ENCODE measurements at regions not wholly inside any gene's neighbourhood (a gene's known extent, or its start where the extent isn't known, plus 50 kb on each side); places are given as distances from the start of the nearest gene placed in this dataset.
"Not testable (repeated sequence)": the region's sequence is repeated elsewhere in the genome, so short reads cannot be mapped to it uniquely, and the experiment has no call there.

DNA sequence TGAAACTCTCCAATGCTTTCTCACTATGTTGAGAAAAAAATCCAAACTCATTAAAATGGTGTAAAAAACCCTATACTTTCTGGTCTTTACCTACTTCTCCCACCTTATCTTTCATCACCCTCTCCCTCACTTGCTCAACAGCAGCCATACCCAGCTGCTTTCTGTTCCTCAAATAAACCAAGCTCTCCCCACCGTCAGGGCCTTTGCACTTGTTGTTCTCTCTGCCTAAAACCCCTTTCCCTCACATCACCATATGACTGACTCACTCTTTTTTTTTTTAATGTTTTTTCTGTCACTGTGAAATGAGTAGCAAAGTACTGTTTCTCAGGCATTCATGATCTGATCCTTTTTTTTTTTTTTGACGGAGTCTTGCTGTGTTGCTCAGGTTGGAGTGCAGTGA is 122.3 kb upstream of the TMEM164 start:
- peak; percentile 70 for DNase-seq

DNA sequence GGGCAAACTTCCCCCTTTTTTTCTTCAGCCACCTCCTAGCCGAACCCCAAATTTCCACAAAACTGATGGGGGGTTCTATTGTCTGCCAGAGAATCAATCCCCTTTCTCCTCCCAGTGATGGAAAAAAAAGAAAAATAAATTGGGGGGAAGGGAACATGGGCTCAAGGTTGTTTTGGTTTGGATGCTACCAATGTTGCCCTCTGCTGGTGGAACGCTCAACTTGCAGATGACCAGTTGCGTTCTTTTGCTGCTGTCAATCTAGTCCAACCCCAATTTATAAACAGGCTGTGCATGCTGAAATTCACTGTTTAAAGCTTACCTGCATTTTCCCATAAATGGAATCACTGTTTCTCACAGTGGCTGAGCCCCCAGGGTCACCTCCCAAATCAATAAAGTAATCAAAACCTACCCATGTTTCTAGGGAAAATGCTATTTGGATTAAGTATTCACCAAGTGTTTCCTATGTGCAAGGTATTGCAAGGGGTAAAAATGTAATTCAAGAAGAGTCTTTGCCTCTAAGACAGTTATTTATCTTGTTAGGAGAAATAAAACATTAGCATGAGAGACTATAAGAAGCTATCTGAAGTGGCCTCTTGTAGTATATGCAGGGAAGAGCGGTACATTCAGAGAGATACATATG is 116.7 kb upstream of the TMEM164 start:
- DNase-seq, result peak; percentile 73

DNA sequence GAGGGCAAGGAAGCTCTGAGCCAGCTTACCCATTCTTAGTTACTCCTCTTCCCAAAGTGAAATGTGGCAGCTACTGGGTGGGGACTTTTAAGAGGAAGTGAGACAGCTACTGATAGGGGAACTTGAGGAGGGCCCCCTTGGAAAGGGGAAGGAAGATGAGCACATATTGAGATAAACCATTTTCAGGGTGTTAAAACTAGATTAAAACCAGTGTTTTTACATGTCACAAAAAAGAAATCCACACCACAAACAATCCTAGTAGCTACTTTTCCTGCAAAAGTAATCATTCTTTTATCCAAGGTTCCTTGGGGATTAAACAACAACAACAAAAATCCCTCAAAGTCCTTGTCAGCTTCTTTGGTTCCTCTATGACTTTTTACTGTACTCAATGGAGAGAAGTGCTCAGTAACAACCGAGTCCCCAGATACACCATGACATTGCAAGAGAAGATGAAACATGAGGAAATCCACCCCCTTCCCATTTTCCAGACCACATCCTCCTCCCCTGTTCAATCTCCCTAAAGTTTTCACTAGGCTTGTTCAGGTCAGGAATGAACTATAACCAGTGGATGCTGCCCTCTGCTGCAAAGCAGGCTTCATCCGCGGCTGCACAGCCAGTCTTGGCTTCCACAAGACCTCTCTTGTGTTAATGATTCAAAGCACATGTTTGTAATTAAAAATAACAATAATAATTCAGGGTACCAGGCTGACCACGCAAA is 113.5 kb upstream of the TMEM164 start:
- peak; percentile 90 for DNase-seq

DNA sequence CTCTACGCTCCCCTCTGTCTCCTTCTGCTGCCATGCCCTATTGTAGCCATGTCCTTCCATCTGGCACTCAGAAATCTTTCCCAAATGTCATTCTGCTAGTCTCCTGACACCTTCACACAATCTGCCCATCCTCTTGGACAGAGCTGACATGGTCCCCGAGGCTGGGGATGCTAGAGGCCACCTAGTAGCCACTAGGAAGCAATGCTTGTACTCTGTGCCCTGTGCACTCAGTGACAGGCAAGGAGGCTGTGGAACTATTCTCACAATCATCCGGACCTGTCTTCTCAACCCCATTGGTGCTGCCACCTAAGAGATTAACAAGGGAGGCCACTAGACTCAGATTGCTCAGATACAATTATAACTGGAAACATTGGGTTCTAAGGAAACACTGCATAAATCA is 112.6 kb upstream of the TMEM164 start:
- no peak for DNase-seq

DNA sequence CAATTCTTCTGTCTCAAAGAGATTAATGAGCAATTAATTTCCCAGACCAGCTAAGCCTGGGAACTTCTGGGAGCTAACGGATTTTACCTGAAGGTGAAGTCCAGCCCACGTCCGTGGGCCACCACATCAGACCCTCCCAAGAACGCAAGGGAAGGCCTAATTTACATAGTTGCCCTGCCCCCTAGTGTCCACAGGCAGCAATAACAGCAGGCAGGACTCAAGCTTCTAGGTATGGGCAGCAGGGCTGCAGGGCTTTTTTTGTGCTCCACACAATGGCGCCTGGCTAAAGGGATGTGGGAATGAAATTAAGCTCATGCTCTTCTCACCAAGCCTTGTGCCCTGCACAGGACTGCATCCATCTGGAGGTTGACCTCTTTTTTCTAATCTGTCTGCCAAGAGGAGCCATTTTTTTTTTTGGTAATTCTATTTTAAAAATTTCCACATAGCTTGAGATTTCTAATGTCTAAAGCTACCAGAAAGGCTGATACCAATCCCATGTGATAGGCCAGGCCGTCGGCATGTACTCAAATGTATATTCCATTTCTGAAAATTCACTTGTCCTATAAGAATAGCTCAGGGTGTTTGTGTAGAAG is 111.9 kb upstream of the TMEM164 start:
- peak; percentile 82 for DNase-seq

DNA sequence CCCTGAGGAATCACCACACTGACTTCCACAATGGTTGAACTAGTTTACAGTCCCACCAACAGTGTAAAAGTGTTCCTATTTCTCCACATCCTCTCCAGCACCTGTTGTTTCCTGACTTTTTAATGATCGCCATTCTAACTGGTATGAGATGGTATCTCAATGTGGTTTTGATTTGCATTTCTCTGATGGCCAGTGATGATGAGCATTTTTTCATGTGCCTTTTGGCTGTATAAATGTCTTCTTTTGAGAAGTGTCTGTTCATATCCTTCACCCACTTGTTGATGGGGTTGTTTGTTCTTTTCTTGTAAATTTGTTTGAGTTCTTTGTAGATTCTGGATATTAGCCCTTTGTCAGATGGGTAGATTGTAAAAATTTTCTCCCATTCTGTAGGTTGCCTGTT is 106.9 kb upstream of the TMEM164 start:
- DNase-seq, result not testable (repeated sequence)

DNA sequence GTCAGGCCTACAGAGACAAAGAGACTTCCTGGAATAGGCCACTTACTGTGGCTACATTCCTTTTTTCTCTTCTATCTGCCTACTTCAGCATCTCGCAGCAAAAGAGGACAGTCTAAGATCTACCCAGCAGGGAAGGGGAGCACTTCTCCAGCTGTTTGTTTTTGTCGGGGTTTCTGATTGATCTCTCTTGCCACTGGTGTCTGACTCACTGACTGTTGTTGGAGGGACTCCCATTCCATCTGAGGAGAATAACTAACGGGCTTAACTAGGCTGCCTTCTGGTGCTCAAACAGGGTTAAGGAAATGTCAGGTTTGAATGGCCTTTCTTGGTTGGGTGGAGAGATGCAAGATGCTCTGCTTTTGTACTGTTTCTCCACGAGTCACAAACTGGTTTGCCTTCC is 100.2 kb upstream of the TMEM164 start:
- no peak for DNase-seq

DNA sequence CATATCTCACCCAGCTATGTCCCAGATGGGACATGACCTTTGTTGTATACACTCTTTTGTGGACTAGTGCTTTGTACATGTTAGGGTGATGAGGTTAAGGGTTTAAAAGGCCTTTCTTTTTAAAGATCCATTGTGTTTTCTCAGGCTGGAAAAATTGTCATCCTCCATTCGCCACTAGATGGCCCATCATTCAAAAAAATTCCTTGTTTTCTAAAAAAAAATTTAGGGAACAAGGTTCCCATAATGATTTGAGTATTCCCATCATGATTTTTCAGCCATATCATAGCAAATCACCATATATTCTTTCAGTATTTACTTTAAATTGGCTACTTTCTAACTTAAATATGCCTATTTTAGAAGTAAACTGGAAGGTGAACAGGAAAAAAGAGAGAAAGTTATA is 91.9 kb upstream of the TMEM164 start:
- no peak for DNase-seq

DNA sequence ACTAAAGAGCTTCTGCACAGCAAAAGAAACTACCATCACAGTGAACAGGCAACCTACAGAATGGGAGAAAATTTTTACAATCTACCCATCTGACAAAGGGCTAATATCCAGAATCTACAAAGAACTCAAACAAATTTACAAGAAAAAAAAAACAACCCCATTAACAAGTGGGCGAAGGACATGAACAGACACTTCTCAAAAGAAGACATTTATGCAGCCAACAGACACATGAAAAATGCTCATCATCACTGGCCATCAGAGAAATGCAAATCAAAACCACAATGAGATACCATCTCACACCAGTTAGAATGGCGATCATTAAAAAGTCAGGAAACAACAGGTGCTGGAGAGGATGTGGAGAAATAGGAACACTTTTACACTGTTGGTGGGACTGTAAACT is 89.9 kb upstream of the TMEM164 start:
- not testable (repeated sequence) for DNase-seq

DNA sequence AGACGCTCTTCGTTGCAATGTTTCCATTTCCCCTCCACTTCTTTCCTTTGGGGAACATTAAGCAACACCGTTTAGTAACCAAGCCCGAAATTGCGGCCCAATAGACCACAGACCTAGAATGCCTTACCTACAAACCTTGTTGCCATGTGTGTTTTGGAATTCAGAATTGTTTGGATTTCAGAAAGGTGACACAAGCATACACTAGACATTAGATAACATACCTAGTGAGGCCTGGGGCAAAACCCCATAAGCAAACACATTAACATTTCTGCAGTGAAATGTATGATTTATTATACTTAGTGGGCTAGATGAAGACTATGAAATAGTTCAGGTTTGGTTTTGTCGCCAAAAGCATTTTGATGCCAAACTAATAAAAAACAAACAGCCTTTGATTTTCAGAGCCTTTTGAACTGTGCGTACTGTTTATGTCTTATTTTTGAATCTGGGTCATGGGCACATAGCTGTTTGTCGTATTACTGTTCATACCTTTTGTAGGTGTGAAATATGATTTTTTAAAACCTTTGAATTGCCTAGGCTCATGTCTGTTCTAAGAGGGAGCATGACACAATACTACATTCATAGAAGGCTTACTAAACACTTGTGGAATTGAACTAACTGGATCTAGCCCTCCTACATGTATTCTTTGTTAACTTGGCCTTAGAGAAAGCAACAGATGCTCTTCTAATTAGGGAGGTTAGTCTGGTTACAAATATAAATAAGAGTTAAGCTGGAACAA is 88.6 kb upstream of the TMEM164 start:
- no peak for DNase-seq

DNA sequence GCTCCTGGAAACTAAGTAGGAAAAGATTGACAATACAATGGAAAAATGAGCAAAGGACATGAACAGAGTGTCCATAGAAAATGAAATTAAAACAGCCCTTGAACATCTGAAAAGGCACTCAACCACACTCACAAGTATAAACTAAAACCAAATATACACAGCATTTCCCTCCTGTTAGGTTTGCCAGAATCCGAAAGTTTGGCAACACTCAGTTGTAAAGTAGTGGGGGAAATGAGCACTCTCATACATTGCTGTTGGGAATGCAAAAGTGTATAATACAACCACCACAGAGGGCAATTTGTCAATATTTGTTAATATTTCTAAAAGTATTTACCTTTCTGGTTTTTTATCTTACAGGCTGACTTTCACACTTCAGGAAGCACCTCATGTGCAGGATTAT is 84.2 kb upstream of the TMEM164 start:
- no peak for DNase-seq

DNA sequence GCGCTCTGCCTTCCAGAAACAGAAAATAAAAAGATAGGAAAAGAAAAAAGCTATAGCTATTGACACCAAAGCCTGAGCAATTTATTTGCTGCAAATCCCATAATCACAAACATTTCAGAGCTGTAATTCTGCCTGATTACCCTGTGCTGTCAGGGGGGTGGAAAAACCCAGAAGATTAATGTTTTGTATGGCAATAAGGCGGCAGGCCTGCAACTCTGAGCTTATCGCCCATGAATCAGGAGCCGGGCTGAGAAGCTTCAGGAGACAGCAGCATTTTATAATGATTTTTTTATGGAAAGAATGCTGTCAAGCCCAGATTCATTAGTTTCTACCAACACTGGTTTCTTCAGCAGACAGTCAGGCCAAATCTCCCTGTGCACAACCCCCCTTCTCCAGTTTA is 82.6 kb upstream of the TMEM164 start:
- peak; percentile 43 for DNase-seq

DNA sequence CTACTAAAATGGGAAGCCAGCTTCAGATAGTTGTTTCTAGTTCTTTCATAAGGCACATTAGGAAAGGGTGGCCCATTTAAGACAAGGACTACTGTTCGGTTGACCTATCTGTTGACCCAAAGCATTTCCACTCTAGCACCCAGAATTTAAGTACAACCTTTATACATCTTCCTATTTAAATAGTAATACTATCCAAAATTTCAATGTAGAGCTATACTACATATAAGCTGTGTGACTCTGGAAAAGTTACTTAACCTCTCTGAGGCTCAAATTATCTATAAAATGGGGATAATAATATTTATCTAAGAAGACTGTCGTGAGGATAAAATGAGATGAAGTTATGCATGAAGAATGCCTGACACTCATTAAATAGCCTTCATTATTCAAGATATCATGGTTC is 82.0 kb upstream of the TMEM164 start:
- DNase-seq, result no peak

DNA sequence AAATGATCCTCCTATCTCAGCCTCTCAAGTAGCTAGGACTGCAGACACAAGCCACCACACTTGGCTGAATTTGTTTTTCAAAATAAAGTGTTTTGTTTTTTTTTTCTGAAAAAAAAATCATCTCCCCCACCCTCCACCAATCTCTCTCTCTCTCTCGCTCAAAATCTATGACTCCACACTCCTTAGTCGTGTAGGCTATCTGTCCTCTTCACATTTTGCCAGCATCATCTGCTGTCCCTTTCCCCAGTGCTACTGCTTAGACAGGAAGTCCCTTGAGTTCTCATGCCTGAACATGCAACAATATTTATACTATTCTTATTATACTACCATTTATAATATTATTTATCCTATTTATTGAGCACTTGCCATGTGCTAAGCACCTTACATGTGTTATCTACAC is 80.7 kb upstream of the TMEM164 start:
- peak; percentile 55 for DNase-seq

DNA sequence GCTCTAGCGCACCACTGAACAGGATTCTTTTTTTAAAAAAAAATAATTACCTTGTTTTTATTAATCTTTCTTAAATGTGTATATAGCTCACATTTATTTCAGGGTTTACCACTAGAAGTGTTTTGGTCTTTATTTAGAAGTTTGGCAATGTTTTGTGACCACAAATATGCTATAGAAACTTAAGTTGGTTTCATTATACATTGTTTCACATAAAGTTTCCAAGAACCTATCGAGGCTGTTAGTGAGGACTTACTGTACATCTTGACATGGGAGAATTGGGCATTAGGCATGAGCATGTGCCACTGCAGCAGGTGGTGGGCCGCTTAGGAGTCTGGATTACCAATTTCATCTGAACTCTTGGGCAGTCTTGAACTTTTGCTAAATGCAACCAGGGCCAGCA is 77.9 kb upstream of the TMEM164 start:
- DNase-seq, result not testable (repeated sequence)

DNA sequence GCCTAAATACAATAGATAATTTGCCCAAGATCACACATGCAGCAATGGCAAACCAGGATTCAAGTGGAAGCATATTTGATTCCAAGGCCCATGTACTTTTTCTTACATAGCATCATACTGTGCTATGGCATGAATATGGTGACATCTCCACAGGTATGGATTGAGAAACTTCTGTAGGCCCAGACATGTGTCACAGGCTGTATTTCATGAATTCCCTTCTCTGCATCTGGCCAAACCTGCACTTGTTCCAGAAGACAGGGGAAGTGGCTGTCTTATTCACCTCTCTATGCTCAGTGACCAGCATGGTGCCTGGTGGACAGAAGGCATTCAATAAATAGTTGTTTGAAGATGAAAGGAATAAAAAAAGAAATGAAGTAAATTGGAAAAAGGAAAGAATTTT is 77.3 kb upstream of the TMEM164 start:
- no peak for DNase-seq

DNA sequence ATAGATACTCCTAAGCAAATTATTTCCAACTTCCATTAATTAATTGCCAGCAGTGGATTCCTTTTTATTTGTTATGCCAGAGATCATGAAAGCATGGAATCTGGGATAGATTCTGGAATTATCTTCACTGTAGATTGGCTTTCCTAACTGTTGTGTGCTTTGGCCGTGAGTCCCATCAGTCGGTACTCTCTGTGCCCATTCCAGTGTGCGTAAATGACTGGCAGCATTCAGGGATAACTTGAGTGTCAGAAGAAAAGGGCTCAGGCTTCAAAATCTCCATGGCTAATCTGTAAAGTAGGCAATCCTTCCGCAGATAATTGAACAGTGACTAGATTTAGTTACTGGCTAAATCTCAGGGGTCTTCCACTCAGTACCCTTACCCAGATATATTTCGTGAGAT is 76.8 kb upstream of the TMEM164 start:
- DNase-seq, result no peak

DNA sequence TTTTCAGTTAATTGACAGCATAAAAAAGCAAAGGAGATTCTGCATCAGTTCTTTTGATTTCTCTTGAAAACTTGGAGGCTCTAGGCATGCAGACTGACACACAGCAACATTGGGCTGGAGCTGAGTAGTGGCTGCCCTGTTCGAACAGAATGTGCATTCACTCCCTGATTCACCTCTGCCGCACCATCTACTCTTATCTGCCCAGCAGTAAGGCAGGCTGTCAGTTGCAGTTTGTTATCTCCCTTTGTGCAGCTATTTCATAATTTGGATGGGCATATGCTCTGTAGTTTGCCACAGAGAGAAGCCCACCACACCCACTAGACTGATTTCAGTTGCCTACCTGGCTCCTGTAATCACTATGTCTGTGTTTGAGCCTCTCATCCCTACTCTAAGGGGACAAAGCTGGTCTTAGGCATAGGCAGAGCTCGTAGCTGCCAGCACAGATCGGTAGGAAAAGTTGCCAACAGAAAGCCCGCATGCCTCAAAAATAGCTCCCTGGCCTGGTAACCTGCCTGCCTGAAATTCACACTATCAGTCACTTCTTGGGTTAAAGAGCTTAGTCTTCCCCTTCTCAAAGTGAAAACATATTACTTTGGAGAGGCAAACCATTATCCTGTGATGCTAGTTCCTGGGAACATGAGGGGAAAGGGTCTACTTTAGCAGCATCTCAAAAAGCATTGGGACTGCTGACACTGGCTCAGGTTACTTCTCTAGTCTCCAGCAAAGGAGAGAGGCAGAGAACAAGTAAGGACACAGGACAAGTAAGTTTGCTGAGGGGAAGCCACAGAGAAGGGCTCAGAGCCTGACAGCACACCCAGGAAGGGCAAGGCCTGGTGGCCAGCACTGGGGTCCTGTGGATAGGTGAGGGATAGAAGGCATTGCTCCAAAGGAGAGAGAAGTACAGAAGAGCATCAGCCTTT is 75.9 kb upstream of the TMEM164 start:
- DNase-seq, result peak; percentile 87

DNA sequence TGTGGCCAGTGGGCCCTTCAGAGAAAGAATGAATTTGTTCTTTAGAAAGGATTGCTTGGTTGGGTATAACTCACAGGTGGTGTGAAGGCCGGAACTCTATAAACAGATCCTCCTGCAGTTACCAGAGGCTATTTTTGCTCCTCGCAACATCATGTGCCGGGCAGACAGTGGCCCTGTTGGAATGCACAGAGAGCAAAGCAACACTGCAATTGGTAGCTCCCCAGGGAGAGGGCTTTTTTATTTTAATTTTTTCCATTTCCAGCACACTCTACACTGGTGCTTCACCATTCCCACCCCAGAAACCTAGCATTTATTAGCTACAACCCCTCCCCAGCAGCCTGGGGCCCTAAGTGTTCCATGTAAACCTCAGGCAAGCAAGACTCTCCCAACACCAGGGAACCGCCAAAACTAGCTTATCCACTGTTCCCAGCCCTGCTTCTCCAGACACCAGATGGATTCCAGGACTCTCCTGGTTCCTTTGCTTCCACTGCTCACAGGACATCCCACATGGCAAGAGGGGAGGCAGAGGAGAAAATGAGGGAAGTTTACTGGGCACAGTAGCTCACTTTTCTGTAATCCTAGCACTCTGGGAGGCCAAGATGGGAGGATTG is 75.1 kb upstream of the TMEM164 start:
- no peak for DNase-seq

DNA sequence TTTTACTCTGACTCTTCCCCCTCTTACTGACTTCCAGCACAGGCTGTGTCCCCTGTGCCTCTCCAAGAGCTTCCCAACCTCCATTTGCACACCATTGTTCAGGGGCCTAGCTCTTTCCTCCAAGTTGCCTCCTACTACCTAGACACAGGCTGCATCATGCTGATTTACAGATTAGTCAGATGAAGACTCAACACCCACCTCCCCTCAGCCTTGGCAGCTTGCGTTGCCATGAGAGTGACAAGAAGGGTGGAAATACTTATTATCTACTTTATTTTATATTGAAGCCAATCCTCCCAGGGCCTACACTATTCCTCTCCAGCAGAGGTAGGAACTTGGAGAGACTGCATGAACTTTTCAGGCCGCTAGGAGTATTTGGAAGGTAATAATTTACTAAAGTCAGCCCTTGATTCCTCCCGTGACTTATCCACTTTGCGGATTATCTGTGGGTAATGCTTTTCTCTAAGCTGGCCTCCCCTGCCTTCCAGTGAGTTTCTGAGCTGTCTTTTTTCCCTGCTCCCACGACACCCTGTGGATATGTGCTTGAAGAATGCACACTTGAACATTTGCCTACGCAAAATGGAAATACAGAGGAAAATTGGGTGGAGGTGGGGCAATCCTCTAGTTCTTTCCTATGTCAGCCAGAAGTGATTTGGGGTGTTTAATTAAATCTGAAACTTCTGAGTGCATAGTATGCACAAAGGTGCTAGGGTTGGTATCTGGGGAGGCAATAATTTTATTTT is 74.1 kb upstream of the TMEM164 start:
- no peak for DNase-seq

DNA sequence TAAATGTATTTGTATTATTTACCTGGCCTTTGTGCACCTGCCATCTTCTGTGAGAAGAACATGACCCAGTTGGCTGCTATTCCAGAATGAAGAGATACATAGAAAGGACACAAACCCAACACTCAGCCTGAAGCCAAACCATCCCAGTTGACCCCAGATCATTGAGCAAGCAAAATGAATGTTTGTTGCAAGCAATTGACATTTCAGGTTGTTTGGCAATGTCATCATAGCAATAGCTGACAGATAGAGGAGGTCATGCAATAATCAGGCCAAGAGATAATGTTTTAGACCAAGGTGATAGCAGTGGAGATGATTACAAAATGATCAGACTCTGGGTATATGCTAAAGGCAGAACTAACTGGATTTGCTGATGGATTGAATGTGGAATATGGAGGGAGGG is 71.2 kb upstream of the TMEM164 start:
- DNase-seq, result no peak

DNA sequence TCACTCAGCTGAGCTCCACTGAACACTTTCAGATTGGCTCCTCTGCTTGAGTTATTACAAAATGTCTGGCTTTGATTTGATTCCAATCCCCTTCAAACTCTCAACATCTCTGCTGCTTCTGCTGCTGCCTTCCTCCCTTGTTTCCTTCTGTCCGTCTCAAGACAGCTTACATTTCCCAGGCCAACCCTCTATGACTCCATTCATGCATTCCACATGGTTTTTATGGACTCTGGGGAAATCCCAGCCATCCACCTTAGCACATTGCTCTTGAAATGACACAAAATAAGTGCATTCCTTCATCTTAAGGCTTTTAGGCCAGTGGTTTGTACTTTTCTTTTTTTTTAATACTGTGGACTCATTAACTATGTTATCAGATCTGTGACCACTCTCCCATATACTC is 68.5 kb upstream of the TMEM164 start:
- no peak for DNase-seq
